Liver (tissue), 8 donors: ENCODE measurements at regions not wholly inside any gene's neighbourhood (a gene's known extent, or its start where the extent isn't known, plus 50 kb on each side); places are given as distances from the start of the nearest gene placed in this dataset.

Source experiments
- DNase-seq: peaks from one replicate; pipeline ENCODE4 v3.0.0-alpha.2; 2017; ENCODE audit warnings: low spot score
- H3K27ac ChIP-seq, 2 donors: one replicate each; pipeline ENCODE4 v1.7.0; 2013; ENCODE audit warnings: inconsistent platforms in 2 of 2, low read length in 2 of 2, control low read depth in 1 of 2, low read depth in 1 of 2, mild to moderate bottlenecking in 1 of 2
- H3K27me3 ChIP-seq, 4 donors: one replicate each; pipeline versions ENCODE4 v1.6.1 to v1.7.0; 2013; ENCODE audit warnings: low read length in 3 of 4, inconsistent platforms in 1 of 4, mild to moderate bottlenecking in 1 of 4, moderate library complexity in 1 of 4; ENCODE audit not compliant: control insufficient read depth in 4 of 4, insufficient read depth in 4 of 4
- H3K36me3 ChIP-seq, 4 donors: one replicate each; pipeline versions ENCODE4 v1.6.1 to v1.7.0; 2013; ENCODE audit warnings: low read length in 3 of 4, mild to moderate bottlenecking in 3 of 4, low read depth in 1 of 4, moderate library complexity in 1 of 4; ENCODE audit not compliant: control insufficient read depth in 4 of 4, insufficient read depth in 3 of 4
- H3K4me1 ChIP-seq, 4 donors: one replicate each; pipeline versions ENCODE4 v1.6.1 to v1.7.0; 2013; ENCODE audit warnings: low read length in 3 of 4, mild to moderate bottlenecking in 3 of 4, moderate library complexity in 1 of 4; ENCODE audit not compliant: control insufficient read depth in 4 of 4, insufficient read depth in 4 of 4
- H3K4me3 ChIP-seq, 3 donors: one replicate each; pipeline versions ENCODE4 v1.6.1 to v1.7.0; 2013; ENCODE audit warnings: low read length in 3 of 3, control low read depth in 1 of 3, low read depth in 1 of 3, mild to moderate bottlenecking in 1 of 3
- H3K9ac ChIP-seq, 2 donors: one replicate each; pipeline ENCODE4 v1.7.0; 2013; ENCODE audit warnings: low read length in 2 of 2, mild to moderate bottlenecking in 2 of 2, moderate library complexity in 2 of 2, control low read depth in 1 of 2, low read depth in 1 of 2
- H3K9me3 ChIP-seq, 4 donors: one replicate each; pipeline versions ENCODE4 v1.6.1 to v1.7.0; 2013; ENCODE audit warnings: low read length in 3 of 4; ENCODE audit not compliant: control insufficient read depth in 4 of 4
- ATF3 ChIP-seq: IDR thresholded peaks from 2 replicates; pipeline ENCODE4 v1.6.1; 2016; ENCODE audit warnings: antibody characterized with exemption
- CTCF ChIP-seq: fragments of 150-350 bp; IDR thresholded peaks from 2 replicates; pipeline ENCODE4 v1.5.1; 2017; ENCODE audit warnings: improper control_type of control experiment, low read depth, low read length; ENCODE audit not compliant: missing input control
- EGR1 ChIP-seq, 2 donors: IDR thresholded peaks; 2 replicates each; pipeline ENCODE4 v1.6.1; 2016 to 2018; ENCODE audit warnings: antibody characterized with exemption in 2 of 2, low read depth in 2 of 2
- FOXA1 ChIP-seq: IDR thresholded peaks from 2 replicates; pipeline ENCODE4 v1.6.1; 2016; ENCODE audit warnings: antibody characterized with exemption
- FOXA2 ChIP-seq: IDR thresholded peaks from 2 replicates; pipeline ENCODE4 v1.6.1; 2016; ENCODE audit warnings: antibody characterized with exemption
- GABPA ChIP-seq, 2 donors: IDR thresholded peaks in 1 of 2; conservative IDR thresholded peaks in 1 of 2; 2 replicates each; pipeline ENCODE4 v1.6.1; 2016; ENCODE audit warnings: antibody characterized with exemption in 2 of 2, mild to moderate bottlenecking in 1 of 2, moderate library complexity in 1 of 2
- HNF4A ChIP-seq, 2 donors: conservative IDR thresholded peaks; 2 replicates each; pipeline ENCODE4 v1.6.1; 2016; ENCODE audit warnings: antibody characterized with exemption in 2 of 2, mild to moderate bottlenecking in 2 of 2
- HNF4G ChIP-seq: IDR thresholded peaks from 2 replicates; pipeline ENCODE4 v1.6.1; 2016; ENCODE audit warnings: antibody characterized with exemption
- JUND ChIP-seq, 2 donors: IDR thresholded peaks; 2 replicates each; pipeline ENCODE4 v1.6.1; 2016; ENCODE audit warnings: antibody characterized with exemption in 2 of 2
- MAX ChIP-seq: IDR thresholded peaks from 2 replicates; pipeline ENCODE4 v1.6.1; 2016; ENCODE audit warnings: antibody characterized with exemption
- NR2F2 ChIP-seq: IDR thresholded peaks from 2 replicates; pipeline ENCODE4 v1.6.1; 2016; ENCODE audit warnings: antibody characterized with exemption
- RAD21 ChIP-seq, 2 donors: IDR thresholded peaks; 2 replicates each; pipeline ENCODE4 v1.6.1; 2016; ENCODE audit warnings: antibody characterized with exemption in 2 of 2, mild to moderate bottlenecking in 2 of 2
- REST ChIP-seq: IDR thresholded peaks from 2 replicates; pipeline ENCODE4 v1.6.1; 2016; ENCODE audit warnings: antibody characterized with exemption, mild to moderate bottlenecking
- RXRA ChIP-seq, 2 donors: IDR thresholded peaks; 2 replicates each; pipeline ENCODE4 v1.6.1; 2017 to 2018; ENCODE audit warnings: antibody characterized with exemption in 2 of 2, mild to moderate bottlenecking in 1 of 2
- SP1 ChIP-seq: IDR thresholded peaks from 2 replicates; pipeline ENCODE4 v1.6.1; 2018; ENCODE audit warnings: antibody characterized with exemption, mild to moderate bottlenecking
- TAF1 ChIP-seq: conservative IDR thresholded peaks from 2 replicates; pipeline ENCODE4 v1.6.1; 2016; ENCODE audit warnings: antibody characterized with exemption, mild to moderate bottlenecking
- YY1 ChIP-seq: IDR thresholded peaks from 2 replicates; pipeline ENCODE4 v1.6.1; 2016; ENCODE audit warnings: antibody characterized with exemption, mild to moderate bottlenecking
- ZBTB33 ChIP-seq: IDR thresholded peaks from 2 replicates; pipeline ENCODE4 v1.6.1; 2016; ENCODE audit warnings: antibody characterized with exemption
- WGBS: extraction: QIAGEN DNeasy Blood & Tissue Kit; methylation state at CpG from one replicate; pipeline ENCODE4 v1.1.7; 2013; 5-methylcytosine and 5-hydroxymethylcytosine counted together
- donor health status: healthy.
- donor health status: healthy.
- donor health status: healthy.
- donor health status: healthy.
- donor health status: healthy.

GRCh38 chr18:53796040-53796729 is 428.3 kb downstream of the MBD2 start:
- no peak for DNase-seq
- no peaks in the 10 kb centered on the region for H3K36me3 ChIP-seq
- no peaks in the 10 kb centered on the region for H3K9me3 ChIP-seq
- no peak overlapping the region for H3K4me3 ChIP-seq
- no peaks in the 10 kb centered on the region for H3K27me3 ChIP-seq
- H3K4me1 ChIP-seq, result no peaks in the 10 kb centered on the region
- WGBS, result 82% methylated on average over 1 of the region's 1 CpG
- no peak for TF ChIP-seq MAX
- peak in 1 of 2 donors; percentile 46 for TF ChIP-seq JUND (IDR thresholded peaks at IDR 0.05)
- TF ChIP-seq HNF4A (conservative IDR thresholded peaks at IDR 0.05), result peak in 1 of 2 donors; percentile 23
- no peak overlapping the region for H3K9ac ChIP-seq
- no peak overlapping the region for H3K27ac ChIP-seq

GRCh38 chr18:53795610-53796009 is 428.9 kb downstream of the MBD2 start:
- Histone ChIP-seq H3K4me3 (no peak overlapping the region), H3K9me3 (no peaks in the 10 kb centered on the region), H3K4me1 (no peaks in the 10 kb centered on the region), H3K27ac (no peak overlapping the region), H3K9ac (no peak overlapping the region), H3K36me3 (no peaks in the 10 kb centered on the region), H3K27me3 (no peaks in the 10 kb centered on the region)
- no peak for TF ChIP-seq NR2F2
- TF ChIP-seq JUND (IDR thresholded peaks at IDR 0.05), result no peak
- no peak for TF ChIP-seq HNF4A (conservative IDR thresholded peaks at IDR 0.05)
- TF ChIP-seq FOXA1, result no peak
- TF ChIP-seq SP1, result no peak
- no peak for TF ChIP-seq MAX
- TF ChIP-seq TAF1, result no peak
- no peak for TF ChIP-seq HNF4G
- no peak for TF ChIP-seq EGR1 (IDR thresholded peaks at IDR 0.05; ENCODE audit: low read depth in 2 of 2)
- no peak for TF ChIP-seq GABPA (IDR thresholded peaks at IDR 0.05 in 1 of 2, conservative IDR thresholded peaks at IDR 0.05 in 1 of 2)
- no peak for TF ChIP-seq YY1
- no peak for TF ChIP-seq ATF3
- no peak for TF ChIP-seq RAD21 (IDR thresholded peaks at IDR 0.05)
- no peak for TF ChIP-seq FOXA2
- no peak for TF ChIP-seq RXRA (IDR thresholded peaks at IDR 0.05)
- no peak for TF ChIP-seq ZBTB33
- TF ChIP-seq REST, result no peak
- no peak for TF ChIP-seq CTCF
- DNase-seq, result no peak
